DND-41 (cell line): ENCODE measurements at regions not wholly inside any gene's neighbourhood (a gene's known extent, or its start where the extent isn't known, plus 50 kb on each side); places are given as distances from the start of the nearest gene placed in this dataset.

Source experiments
- ATAC-seq: fragments of 200-7000 bp; cut with Tn5 transposase; 3 replicates; pipeline ENCODE4 v1.9.1; 2021; ENCODE audit warnings: low read depth; ENCODE audit not compliant: insufficient read depth
- DNase-seq: peaks from one replicate; pipeline ENCODE4 v3.0.0-alpha.2; 2020
- H2AFZ ChIP-seq: 2 replicates; pipeline ENCODE4 v1.6.0; 2012; ENCODE audit warnings: low read depth, low read length
- H3K27ac ChIP-seq: 2 replicates; pipeline ENCODE4 v1.5.1; 2012; ENCODE audit warnings: low read length, inconsistent platforms
- H3K27me3 ChIP-seq: fragments of 200-600 bp; sonication (generic); 2 replicates; pipeline ENCODE4 v1.6.0; 2012; ENCODE audit warnings: low read length, mild to moderate bottlenecking, inconsistent platforms; ENCODE audit not compliant: insufficient read depth, poor library complexity
- H3K36me3 ChIP-seq: 2 replicates; pipeline ENCODE4 v1.5.1; 2012; ENCODE audit warnings: low read length, inconsistent platforms; ENCODE audit not compliant: insufficient read depth
- H3K4me1 ChIP-seq: 2 replicates; pipeline ENCODE4 v1.5.1; 2012; ENCODE audit warnings: mild to moderate bottlenecking, low read length; ENCODE audit not compliant: insufficient read depth
- H3K4me2 ChIP-seq: 2 replicates; pipeline ENCODE4 v1.6.0; 2012; ENCODE audit warnings: mild to moderate bottlenecking, moderate library complexity, low read length, inconsistent platforms; ENCODE audit not compliant: insufficient read depth
- H3K4me3 ChIP-seq, 2 experiments: fragments of 200-600 bp in 1 of 2; shearing (Covaris generic) in 1 of 2; 2 replicates each; pipeline ENCODE4 v1.5.1; 2012 to 2016; ENCODE audit warnings: inconsistent platforms in 2 of 2, low read length in 2 of 2, mild to moderate bottlenecking in 2 of 2, low read depth in 1 of 2, moderate library complexity in 1 of 2
- H3K79me2 ChIP-seq: 2 replicates; pipeline ENCODE4 v1.6.0; 2012; ENCODE audit warnings: low read length, inconsistent platforms; ENCODE audit not compliant: insufficient read depth
- H3K9ac ChIP-seq: 2 replicates; pipeline ENCODE4 v1.6.0; 2012; ENCODE audit warnings: low read depth, mild to moderate bottlenecking, inconsistent platforms, low read length, moderate library complexity
- H3K9me3 ChIP-seq: 2 replicates; pipeline ENCODE4 v1.5.1; 2012; ENCODE audit warnings: low read length, moderate library complexity, mild to moderate bottlenecking, inconsistent platforms; ENCODE audit not compliant: insufficient read depth, severe bottlenecking
- H4K20me1 ChIP-seq: 2 replicates; pipeline ENCODE4 v1.6.0; 2012; ENCODE audit warnings: low read length; ENCODE audit not compliant: insufficient read depth
- EZH2 ChIP-seq: IDR thresholded peaks from 3 replicates; pipeline ENCODE4 v1.6.1; 2012; ENCODE audit warnings: borderline replicate concordance, low read depth, mild to moderate bottlenecking, moderate library complexity, low read length, inconsistent platforms; ENCODE audit not compliant: severe bottlenecking
- TF ChIP-seq, protein P1 (sequence below): IDR thresholded peaks from 2 replicates; pipeline ENCODE4 v1.5.1; 2012; ENCODE audit warnings: borderline replicate concordance, low read length, moderate library complexity, mild to moderate bottlenecking; ENCODE audit not compliant: poor library complexity, severe bottlenecking; ENCODE audit errors: extremely low read depth

GRCh38 chr1:60868901-60869663 is 213.3 kb upstream of the NFIA start:
- Histone ChIP-seq H3K4me3 (no peak overlapping the region), H3K36me3 (no peaks in the 10 kb centered on the region), H3K79me2 (no peaks in the 10 kb centered on the region), H3K27ac (no peak overlapping the region), H4K20me1 (no peaks in the 10 kb centered on the region), H3K9me3 (no peaks in the 10 kb centered on the region), H3K4me1 (no peaks in the 10 kb centered on the region), H3K27me3 (no peaks in the 10 kb centered on the region), H2AFZ (no peak overlapping the region), H3K9ac (no peak overlapping the region), H3K4me2 (no peak overlapping the region)
- ATAC-seq (no peak), DNase-seq (no peak)
- TF ChIP-seq, protein P1, sequence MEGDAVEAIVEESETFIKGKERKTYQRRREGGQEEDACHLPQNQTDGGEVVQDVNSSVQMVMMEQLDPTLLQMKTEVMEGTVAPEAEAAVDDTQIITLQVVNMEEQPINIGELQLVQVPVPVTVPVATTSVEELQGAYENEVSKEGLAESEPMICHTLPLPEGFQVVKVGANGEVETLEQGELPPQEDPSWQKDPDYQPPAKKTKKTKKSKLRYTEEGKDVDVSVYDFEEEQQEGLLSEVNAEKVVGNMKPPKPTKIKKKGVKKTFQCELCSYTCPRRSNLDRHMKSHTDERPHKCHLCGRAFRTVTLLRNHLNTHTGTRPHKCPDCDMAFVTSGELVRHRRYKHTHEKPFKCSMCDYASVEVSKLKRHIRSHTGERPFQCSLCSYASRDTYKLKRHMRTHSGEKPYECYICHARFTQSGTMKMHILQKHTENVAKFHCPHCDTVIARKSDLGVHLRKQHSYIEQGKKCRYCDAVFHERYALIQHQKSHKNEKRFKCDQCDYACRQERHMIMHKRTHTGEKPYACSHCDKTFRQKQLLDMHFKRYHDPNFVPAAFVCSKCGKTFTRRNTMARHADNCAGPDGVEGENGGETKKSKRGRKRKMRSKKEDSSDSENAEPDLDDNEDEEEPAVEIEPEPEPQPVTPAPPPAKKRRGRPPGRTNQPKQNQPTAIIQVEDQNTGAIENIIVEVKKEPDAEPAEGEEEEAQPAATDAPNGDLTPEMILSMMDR: no peak
- no peak for TF ChIP-seq EZH2

GRCh38 chr1:60867782-60868181 is 214.6 kb upstream of the NFIA start:
- Histone ChIP-seq H3K27me3 (no peaks in the 10 kb centered on the region), H3K9me3 (no peaks in the 10 kb centered on the region), H3K4me1 (no peaks in the 10 kb centered on the region), H3K9ac (no peak overlapping the region), H3K4me3 (no peak overlapping the region), H3K27ac (no peak overlapping the region), H3K36me3 (no peaks in the 10 kb centered on the region), H3K79me2 (no peaks in the 10 kb centered on the region), H2AFZ (no peak overlapping the region), H3K4me2 (no peak overlapping the region), H4K20me1 (no peaks in the 10 kb centered on the region)
- TF ChIP-seq EZH2: no peak
- TF ChIP-seq, protein P1: no peak
- DNase-seq: no peak
- ATAC-seq: no peak

DNA sequence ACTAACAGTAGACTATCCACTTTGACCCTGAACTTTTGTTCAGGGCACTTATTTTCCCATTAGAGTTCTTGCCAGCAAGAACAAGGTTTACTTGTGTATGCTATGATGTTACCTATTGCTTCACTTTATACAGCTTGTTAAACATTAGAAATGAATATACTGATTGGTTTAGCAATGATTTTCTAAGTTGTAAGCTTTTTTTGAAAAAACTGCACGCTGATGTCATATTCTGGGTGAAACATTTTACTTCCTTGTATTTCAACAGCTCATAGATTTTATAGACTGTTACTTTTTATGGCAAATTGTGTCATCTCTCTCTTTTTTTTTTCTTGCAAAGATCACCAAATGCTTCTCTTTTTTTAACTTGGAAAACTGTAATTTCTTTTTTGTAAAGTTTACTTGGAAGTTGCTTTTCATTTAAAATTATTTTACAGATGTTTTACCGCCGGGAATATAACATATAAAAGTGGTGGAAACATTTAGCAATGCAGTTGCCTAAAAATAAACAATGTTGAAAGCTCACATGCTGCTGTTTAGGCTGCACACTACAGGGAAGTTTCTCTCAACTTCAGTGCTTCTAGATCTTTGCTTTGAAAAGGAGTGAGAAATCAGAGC is 215.3 kb upstream of the NFIA start:
- Histone ChIP-seq H3K79me2 (no peaks in the 10 kb centered on the region), H3K4me3 (no peak overlapping the region), H3K9me3 (no peaks in the 10 kb centered on the region), H3K27ac (no peak overlapping the region), H3K36me3 (no peaks in the 10 kb centered on the region), H3K9ac (no peak overlapping the region), H3K27me3 (no peaks in the 10 kb centered on the region), H3K4me1 (no peaks in the 10 kb centered on the region), H3K4me2 (no peak overlapping the region), H2AFZ (no peak overlapping the region), H4K20me1 (no peaks in the 10 kb centered on the region)
- no peak for TF ChIP-seq EZH2
- TF ChIP-seq, protein P1: no peak
- ATAC-seq (no peak), DNase-seq (no peak)
